CD4-positive, CD25-positive, alpha-beta regulatory T cell (primary cell): ENCODE measurements at regions not wholly inside any gene's neighbourhood (a gene's known extent, or its start where the extent isn't known, plus 50 kb on each side); places are given as distances from the start of the nearest gene placed in this dataset.

Source experiments
- ATAC-seq, 2 donors: fragments of 150-1000 bp; cut with Tn5 transposase; one replicate each; pipeline ENCODE4 v1.10.0; 2021; ENCODE audit warnings: low read depth in 2 of 2, moderate number of reproducible peaks in 2 of 2, moderate library complexity in 1 of 2
- DNase-seq, 3 donors: peaks; one replicate each; pipeline versions ENCODE4 v3.0.0 to v3.0.0-alpha.2; 2012 to 2022; ENCODE audit warnings: mixed read lengths in 1 of 3
- H3K27ac ChIP-seq: one replicate; pipeline ENCODE4 v1.7.0; 2013; ENCODE audit warnings: mild to moderate bottlenecking, low read length; ENCODE audit not compliant: insufficient read depth, poor library complexity, severe bottlenecking
- H3K27me3 ChIP-seq: one replicate; pipeline ENCODE4 v1.7.0; 2013; ENCODE audit warnings: low read length; ENCODE audit not compliant: control insufficient read depth, insufficient read depth
- H3K36me3 ChIP-seq: one replicate; pipeline ENCODE4 v1.7.0; 2013; ENCODE audit warnings: mild to moderate bottlenecking, low read length, moderate library complexity; ENCODE audit not compliant: control insufficient read depth, insufficient read depth
- H3K4me1 ChIP-seq: 2 replicates; pipeline ENCODE4 v1.7.0; 2013; ENCODE audit warnings: mild to moderate bottlenecking, low read length; ENCODE audit not compliant: insufficient read depth, control insufficient read depth, poor library complexity, severe bottlenecking
- H3K4me3 ChIP-seq: one replicate; pipeline ENCODE4 v1.7.0; 2013; ENCODE audit warnings: low read depth, mild to moderate bottlenecking, low read length, moderate library complexity
- H3K9me3 ChIP-seq, 2 experiments: 1 replicate in 1 of 2; 2 replicates in 1 of 2; pipeline ENCODE4 v1.7.0; 2013; ENCODE audit warnings: low read length in 2 of 2, mild to moderate bottlenecking in 1 of 2, moderate library complexity in 1 of 2; ENCODE audit not compliant: control insufficient read depth in 2 of 2
- H3K27ac Mint-ChIP-seq, 3 donors: one replicate each; pipeline ENCODE4 v1.8.0; 2020 to 2022; ENCODE audit warnings: mild to moderate bottlenecking in 3 of 3, mixed read lengths in 3 of 3, moderate library complexity in 2 of 3
- H3K27me3 Mint-ChIP-seq: one replicate; pipeline ENCODE4 v1.8.0; 2022; ENCODE audit warnings: mild to moderate bottlenecking, mixed read lengths
- H3K36me3 Mint-ChIP-seq: one replicate; pipeline ENCODE4 v1.8.0; 2020; ENCODE audit warnings: mixed read lengths
- H3K4me1 Mint-ChIP-seq, 4 donors: one replicate each; pipeline ENCODE4 v1.8.0; 2020 to 2022; ENCODE audit warnings: mixed read lengths in 4 of 4, mild to moderate bottlenecking in 1 of 4
- H3K4me3 Mint-ChIP-seq, 4 donors: one replicate each; pipeline ENCODE4 v1.8.0; 2020 to 2022; ENCODE audit warnings: mild to moderate bottlenecking in 4 of 4, mixed read lengths in 4 of 4, moderate library complexity in 3 of 4
- H3K9me3 Mint-ChIP-seq, 7 donors: one replicate each; pipeline ENCODE4 v1.8.0; 2020 to 2022; ENCODE audit warnings: mixed read lengths in 7 of 7, mild to moderate bottlenecking in 3 of 7, moderate library complexity in 2 of 7

- Histone ChIP-seq H3K36me3 (no peaks in the 10 kb centered on the region), H3K4me3 (no peak overlapping the region), H3K9me3 (peaks cover 4 to 8% of the 10 kb centered on the region in 2 experiments), H3K27me3 (peaks cover 7% of the 10 kb centered on the region), H3K27ac (no peak overlapping the region), H3K4me1 (no peaks in the 10 kb centered on the region)
- H3K27ac Mint-ChIP-seq = peak overlapping the region in 1 of 3 donors; percentile 45
- H3K4me1 Mint-ChIP-seq = peaks cover 0 to 2% (median 0%) of the 10 kb centered on the region in 4 donors
- no peak for DNase-seq
- peaks cover 0 to 9% (median 6%) of the 10 kb centered on the region in 7 donors for H3K9me3 Mint-ChIP-seq
- H3K36me3 Mint-ChIP-seq = no peaks in the 10 kb centered on the region
- peaks cover 21% of the 10 kb centered on the region for H3K27me3 Mint-ChIP-seq
- ATAC-seq = no peak
- H3K4me3 Mint-ChIP-seq = no peak overlapping the region
These were observed 126.3 kb upstream of the JUN start for GRCh38 chr1:58909914-58910681.

DNA sequence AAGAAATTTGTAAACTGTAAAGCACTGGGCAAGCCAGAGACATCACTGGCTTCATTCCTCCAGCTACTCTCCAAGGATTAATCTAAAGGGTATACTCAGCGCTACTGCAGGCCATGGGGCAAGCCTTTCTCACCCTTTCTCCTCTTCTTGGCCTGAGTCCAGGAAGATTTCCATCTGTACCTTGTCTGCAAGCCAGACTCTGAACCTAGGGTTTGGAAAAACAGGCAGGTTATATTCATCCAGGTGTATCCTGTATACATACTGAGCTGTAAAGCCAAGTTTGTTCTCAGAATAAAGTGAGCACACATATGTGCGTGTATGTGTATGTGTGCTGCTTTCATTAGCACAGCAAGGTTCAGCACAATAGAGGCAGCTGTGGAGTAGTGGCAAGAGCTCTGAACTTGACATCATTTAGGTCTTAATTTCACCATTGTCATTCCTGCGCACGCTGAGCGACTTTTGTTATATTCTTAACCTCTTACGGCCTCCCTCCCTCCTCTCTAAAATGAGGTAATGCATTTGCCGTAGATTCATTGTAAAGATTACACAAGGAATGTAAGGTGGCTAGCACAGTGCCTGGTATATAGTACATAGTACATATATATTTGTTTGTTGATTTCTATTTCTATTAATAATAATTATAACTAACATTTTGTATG, 128.1 kb upstream of the JUN start:
- no peak overlapping the region for H3K27ac Mint-ChIP-seq
- Histone ChIP-seq H3K27me3 (peaks cover 14% of the 10 kb centered on the region), H3K4me1 (no peaks in the 10 kb centered on the region), H3K36me3 (no peaks in the 10 kb centered on the region), H3K4me3 (no peak overlapping the region), H3K9me3 (peaks cover 11 to 12% of the 10 kb centered on the region in 2 experiments), H3K27ac (no peak overlapping the region)
- ATAC-seq = no peak
- peaks cover 0 to 12% (median 6%) of the 10 kb centered on the region in 7 donors for H3K9me3 Mint-ChIP-seq
- no peak overlapping the region for H3K4me3 Mint-ChIP-seq
- DNase-seq = no peak
- peaks cover 28% of the 10 kb centered on the region for H3K27me3 Mint-ChIP-seq
- no peaks in the 10 kb centered on the region for H3K4me1 Mint-ChIP-seq
- no peaks in the 10 kb centered on the region for H3K36me3 Mint-ChIP-seq

GRCh38 chr1:58914925-58915324, 131.1 kb upstream of the JUN start:
- H3K9me3 Mint-ChIP-seq = peaks cover 0 to 12% (median 6%) of the 10 kb centered on the region in 7 donors
- peaks cover 34% of the 10 kb centered on the region for H3K27me3 Mint-ChIP-seq
- Histone ChIP-seq H3K4me1 (no peaks in the 10 kb centered on the region), H3K27me3 (peaks cover 14% of the 10 kb centered on the region), H3K36me3 (no peaks in the 10 kb centered on the region), H3K27ac (no peak overlapping the region), H3K9me3 (peaks cover 11 to 12% of the 10 kb centered on the region in 2 experiments), H3K4me3 (no peak overlapping the region)
- H3K27ac Mint-ChIP-seq = no peak overlapping the region
- no peaks in the 10 kb centered on the region for H3K36me3 Mint-ChIP-seq
- no peaks in the 10 kb centered on the region for H3K4me1 Mint-ChIP-seq
- no peak for ATAC-seq
- no peak overlapping the region for H3K4me3 Mint-ChIP-seq
- no peak for DNase-seq

- Histone ChIP-seq H3K9me3 (peaks cover 11 to 12% of the 10 kb centered on the region in 2 experiments), H3K36me3 (no peaks in the 10 kb centered on the region), H3K27ac (no peak overlapping the region), H3K4me1 (peaks cover 4% of the 10 kb centered on the region), H3K27me3 (peaks cover 14% of the 10 kb centered on the region), H3K4me3 (no peak overlapping the region)
- peaks cover 0 to 12% (median 6%) of the 10 kb centered on the region in 7 donors for H3K9me3 Mint-ChIP-seq
- H3K27me3 Mint-ChIP-seq = peaks cover 34% of the 10 kb centered on the region
- no peak overlapping the region for H3K4me3 Mint-ChIP-seq
- no peaks in the 10 kb centered on the region for H3K36me3 Mint-ChIP-seq
- H3K27ac Mint-ChIP-seq = no peak overlapping the region
- ATAC-seq (no peak), DNase-seq (no peak)
- H3K4me1 Mint-ChIP-seq = peaks cover 2 to 10% (median 4%) of the 10 kb centered on the region in 4 donors
These were observed 133.6 kb upstream of the JUN start for GRCh38 chr1:58917436-58917835.

- H3K4me1 ChIP-seq = peaks cover 15% of the 10 kb centered on the region
These were observed 135.5 kb upstream of the JUN start for GRCh38 chr1:58919226-58919958.

DNA sequence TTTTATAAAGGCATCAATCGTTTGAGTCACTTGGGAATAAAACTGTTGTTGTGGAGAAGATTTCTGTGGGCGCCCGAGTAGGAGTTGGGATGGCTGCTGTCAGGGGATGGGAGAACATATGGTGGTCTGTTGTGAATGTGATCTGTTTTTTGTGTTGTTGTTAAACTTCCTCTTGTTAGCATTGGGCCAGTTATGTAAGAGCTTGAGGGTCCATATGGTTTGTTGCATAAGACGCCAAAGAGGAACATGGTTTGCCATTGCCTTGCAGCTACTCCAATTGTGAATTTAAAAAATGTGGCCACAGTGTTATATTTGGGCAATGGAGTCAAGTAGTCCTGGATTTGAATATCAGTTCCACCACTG, 136.1 kb upstream of the JUN start:
- ATAC-seq (no peak), DNase-seq (no peak)
- no peaks in the 10 kb centered on the region for H3K36me3 Mint-ChIP-seq
- Histone ChIP-seq H3K9me3 (peaks cover 6 to 9% of the 10 kb centered on the region in 2 experiments), H3K27me3 (peaks cover 8% of the 10 kb centered on the region), H3K27ac (no peak overlapping the region), H3K36me3 (no peaks in the 10 kb centered on the region), H3K4me3 (no peak overlapping the region), H3K4me1 (peaks cover 15% of the 10 kb centered on the region)
- H3K27ac Mint-ChIP-seq = no peak overlapping the region
- H3K9me3 Mint-ChIP-seq = peaks cover 0 to 4% (median 1%) of the 10 kb centered on the region in 7 donors
- peaks cover 9 to 20% (median 11%) of the 10 kb centered on the region in 4 donors for H3K4me1 Mint-ChIP-seq
- H3K4me3 Mint-ChIP-seq = no peak overlapping the region
- peaks cover 19% of the 10 kb centered on the region for H3K27me3 Mint-ChIP-seq

More at GRCh38 chr1:58919226-58919958, 135.5 kb upstream of the JUN start:
- DNase-seq (no peak), ATAC-seq (no peak)
- Histone ChIP-seq H3K27ac (no peak overlapping the region), H3K4me3 (no peak overlapping the region), H3K27me3 (peaks cover 8% of the 10 kb centered on the region), H3K36me3 (no peaks in the 10 kb centered on the region), H3K9me3 (peaks cover 11% of the 10 kb centered on the region in 2 experiments)
- H3K4me1 Mint-ChIP-seq = peaks cover 9 to 20% (median 11%) of the 10 kb centered on the region in 4 donors
- H3K9me3 Mint-ChIP-seq = peaks cover 0 to 7% (median 1%) of the 10 kb centered on the region in 7 donors
- H3K4me3 Mint-ChIP-seq = no peak overlapping the region
- H3K27ac Mint-ChIP-seq = no peak overlapping the region
- H3K27me3 Mint-ChIP-seq = peaks cover 23% of the 10 kb centered on the region
- H3K36me3 Mint-ChIP-seq = no peaks in the 10 kb centered on the region

GRCh38 chr1:58921342-58921741, 137.5 kb upstream of the JUN start:
- peak overlapping the region in 1 of 3 donors; percentile 80 for H3K27ac Mint-ChIP-seq

More at GRCh38 chr1:58921342-58921741, 137.5 kb upstream of the JUN start:
- no peak overlapping the region for H3K4me3 ChIP-seq
- ATAC-seq (no peak), DNase-seq (no peak)
- H3K36me3 ChIP-seq = no peaks in the 10 kb centered on the region
- H3K4me1 ChIP-seq = peaks cover 15% of the 10 kb centered on the region
- H3K27me3 ChIP-seq = peaks cover 3% of the 10 kb centered on the region
- Mint-ChIP-seq H3K27me3 (peaks cover 12% of the 10 kb centered on the region), H3K4me1 (peaks cover 9 to 20% (median 11%) of the 10 kb centered on the region in 4 donors), H3K4me3 (no peak overlapping the region), H3K36me3 (no peaks in the 10 kb centered on the region), H3K9me3 (peaks cover 0 to 2% (median 0%) of the 10 kb centered on the region in 7 donors)
- H3K27ac ChIP-seq = no peak overlapping the region
- no peaks in the 10 kb centered on the region for H3K9me3 ChIP-seq
